B cell (primary cell): ENCODE measurements at regions not wholly inside any gene's neighbourhood (a gene's known extent, or its start where the extent isn't known, plus 50 kb on each side); places are given as distances from the start of the nearest gene placed in this dataset.

Source experiments
- ATAC-seq: fragments of 200-7000 bp; cut with Tn5 transposase; one replicate; pipeline ENCODE4 v1.10.0; 2021; ENCODE audit warnings: low read depth, mild to moderate bottlenecking, moderate number of reproducible peaks, moderate library complexity
- CTCF ChIA-PET: fragments of 350-600 bp; sonication (Branson Sonifier 250); formaldehyde crosslinking; loops from one replicate; lab custom pipeline; 2021; ENCODE audit warnings: antibody characterized with exemption, inconsistent platforms; lab: Charles Lee
- POLR2A ChIA-PET: fragments of 350-600 bp; sonication (Branson Sonifier 250); formaldehyde crosslinking; loops from one replicate; lab custom pipeline; 2021; ENCODE audit warnings: antibody characterized with exemption; lab: Charles Lee
- DNase-seq: peaks from one replicate; pipeline ENCODE4 v3.0.0; 2013
- H2AFZ ChIP-seq: 2 replicates; pipeline ENCODE4 v1.6.1; 2012; ENCODE audit warnings: mild to moderate bottlenecking, low read depth, low read length; ENCODE audit not compliant: insufficient read depth, poor library complexity, severe bottlenecking
- H3K27ac ChIP-seq, 2 donors: 1 replicate in 1 of 2; 2 replicates in 1 of 2; pipeline ENCODE4 v1.5.1; 2012 to 2013; ENCODE audit warnings: low read length in 2 of 2, mild to moderate bottlenecking in 2 of 2, moderate library complexity in 1 of 2
- H3K27me3 ChIP-seq, 4 experiments: fragments of 200-600 bp in 1 of 4; sonication (generic) in 1 of 4; replicated peaks in 1 of 4; 1 replicate in 2 of 4; 2 replicates in 2 of 4; pipeline versions ENCODE4 v1.6.1 to v1.7.0; 2013 to 2016; ENCODE audit warnings: low read length in 3 of 4, mild to moderate bottlenecking in 2 of 4, mixed read lengths in 1 of 4, moderate library complexity in 1 of 4; ENCODE audit not compliant: insufficient read depth in 4 of 4, control insufficient read depth in 3 of 4; ENCODE audit errors: control extremely low read depth in 1 of 4
- H3K36me3 ChIP-seq, 2 experiments: replicated peaks in 1 of 2; 1 replicate in 1 of 2; 2 replicates in 1 of 2; pipeline versions ENCODE4 v1.6.1 to v1.7.1; 2013; ENCODE audit warnings: low read length in 1 of 2; ENCODE audit not compliant: insufficient read depth in 2 of 2, control insufficient read depth in 1 of 2; ENCODE audit errors: control extremely low read depth in 1 of 2, extremely low read depth in 1 of 2
- H3K4me1 ChIP-seq, 2 donors: fragments of 200-600 bp in 1 of 2; sonication (generic) in 1 of 2; 1 replicate in 1 of 2; 2 replicates in 1 of 2; pipeline versions ENCODE4 v1.5.1 to v1.6.1; 2013 to 2017; ENCODE audit warnings: low read length in 2 of 2; ENCODE audit not compliant: control insufficient read depth in 2 of 2, insufficient read depth in 2 of 2
- H3K4me2 ChIP-seq: replicated peaks from 2 replicates; pipeline ENCODE3; 2012; ENCODE audit warnings: mild to moderate bottlenecking, low read depth, low read length; ENCODE audit not compliant: poor library complexity, severe bottlenecking
- H3K4me3 ChIP-seq, 5 experiments: fragments of 200-600 bp in 1 of 5; sonication (generic) in 1 of 5; 1 replicate in 3 of 5; 2 replicates in 2 of 5; pipeline versions ENCODE4 v1.5.1 to v1.7.0; 2011 to 2016; ENCODE audit warnings: low read length in 4 of 5, mild to moderate bottlenecking in 4 of 5, low read depth in 2 of 5, control low read depth in 1 of 5, moderate library complexity in 1 of 5; ENCODE audit not compliant: insufficient read depth in 1 of 5; ENCODE audit errors: control extremely low read depth in 1 of 5, extremely low read depth in 1 of 5
- H3K79me2 ChIP-seq: fragments of 200-600 bp; sonication (generic); one replicate; pipeline ENCODE4 v1.6.0; 2016; ENCODE audit warnings: low read length; ENCODE audit not compliant: control insufficient read depth, insufficient read depth
- H3K9ac ChIP-seq: fragments of 200-600 bp; sonication (generic); 2 replicates; pipeline ENCODE4 v1.6.1; 2017; ENCODE audit warnings: mild to moderate bottlenecking, low read length, moderate library complexity
- H3K9me3 ChIP-seq, 3 donors: one replicate each; pipeline versions ENCODE4 v1.6.1 to v1.7.1; 2013; ENCODE audit warnings: low read length in 2 of 3; ENCODE audit not compliant: control insufficient read depth in 2 of 3, insufficient read depth in 1 of 3; ENCODE audit errors: control extremely low read depth in 1 of 3
- H4K20me1 ChIP-seq: 2 replicates; pipeline ENCODE4 v1.6.0; 2012; ENCODE audit warnings: mild to moderate bottlenecking, low read length; ENCODE audit not compliant: insufficient read depth, control insufficient read depth, poor library complexity, severe bottlenecking
- H3K27ac Mint-ChIP-seq: one replicate; pipeline ENCODE4 v1.8.0; 2021; ENCODE audit warnings: mixed read lengths
- H3K27me3 Mint-ChIP-seq: one replicate; pipeline ENCODE4 v1.8.0; 2021; ENCODE audit warnings: mixed read lengths
- H3K4me1 Mint-ChIP-seq: one replicate; pipeline ENCODE4 v1.8.0; 2021; ENCODE audit warnings: mixed read lengths
- H3K4me3 Mint-ChIP-seq: one replicate; pipeline ENCODE4 v1.8.0; 2021; ENCODE audit warnings: mixed read lengths
- H3K9me3 Mint-ChIP-seq: one replicate; pipeline ENCODE4 v1.8.0; 2022; ENCODE audit warnings: mixed read lengths; ENCODE audit not compliant: insufficient read depth
- EZH2 ChIP-seq: IDR thresholded peaks from 2 replicates; pipeline ENCODE4 v1.6.1; 2012; ENCODE audit warnings: borderline replicate concordance, low read depth, mild to moderate bottlenecking, moderate library complexity, low read length; ENCODE audit not compliant: insufficient read depth, poor library complexity, severe bottlenecking
- WGBS: methylation state at CpG from one replicate; pipeline ENCODE4 v1.1.5; 2013; ENCODE audit warnings: missing lambda C conversion rate; ENCODE audit not compliant: insufficient coverage; 5-methylcytosine and 5-hydroxymethylcytosine counted together
- intact Hi-C: fragments of 100-400 bp; cut with micrococcal nuclease; formaldehyde crosslinking; loops from one replicate; pipeline ENCODE4 v1.10.0; 2022
- TF ChIP-seq, protein P1 (sequence below): fragments of 200-600 bp; IDR thresholded peaks from one replicate; pipeline ENCODE4 v1.8.0; 2022; ENCODE audit warnings: antibody characterized with exemption, mild to moderate bottlenecking

DNA sequence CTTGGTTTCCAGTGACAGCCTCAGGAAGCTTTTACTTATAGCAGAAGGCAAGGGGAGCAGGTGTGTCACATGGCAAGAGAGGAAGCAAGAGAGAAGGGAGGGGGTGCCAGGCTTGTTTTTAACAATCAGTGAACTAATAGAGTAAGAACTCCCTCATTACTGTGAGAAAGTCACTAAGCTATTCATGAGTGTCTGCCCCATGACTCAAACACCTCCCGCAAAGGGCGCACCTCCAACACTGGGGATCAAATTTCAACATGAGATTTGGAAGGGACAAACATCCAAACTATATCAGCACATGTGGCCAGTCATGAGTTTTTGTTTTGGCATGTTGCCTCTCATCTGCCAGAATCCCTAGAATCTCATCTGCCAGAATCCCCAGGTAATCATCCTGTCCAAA lies 183.5 kb upstream of the C1QTNF7 start:
- Histone ChIP-seq H2AFZ (no peak overlapping the region), H3K27ac (no peak overlapping the region), H3K36me3 (peaks cover 0 to 2% of the 10 kb centered on the region in 2 experiments), H3K79me2 (no peaks in the 10 kb centered on the region), H3K4me1 (no peaks in the 10 kb centered on the region), H3K9ac (no peak overlapping the region), H3K27me3 (no peaks in the 10 kb centered on the region), H3K4me2 (no peak overlapping the region), H4K20me1 (no peaks in the 10 kb centered on the region), H3K9me3 (no peaks in the 10 kb centered on the region), H3K4me3 (no peak overlapping the region)
- H3K4me3 Mint-ChIP-seq = no peak overlapping the region
- ChIA-PET POLR2A (interaction anchor here (0.6 kb wide), 1 partner anchor 227 kb away, joined by 3 read pairs; no protein-coding TSS in a partner anchor), CTCF (no interaction called here)
- no peaks in the 10 kb centered on the region for H3K9me3 Mint-ChIP-seq
- no peaks in the 10 kb centered on the region for H3K27me3 Mint-ChIP-seq
- WGBS = 100% methylated on average over 2 of the region's 2 CpGs
- ATAC-seq (no peak), DNase-seq (no peak)
- TF ChIP-seq EZH2 = no peak
- TF ChIP-seq, protein P1, sequence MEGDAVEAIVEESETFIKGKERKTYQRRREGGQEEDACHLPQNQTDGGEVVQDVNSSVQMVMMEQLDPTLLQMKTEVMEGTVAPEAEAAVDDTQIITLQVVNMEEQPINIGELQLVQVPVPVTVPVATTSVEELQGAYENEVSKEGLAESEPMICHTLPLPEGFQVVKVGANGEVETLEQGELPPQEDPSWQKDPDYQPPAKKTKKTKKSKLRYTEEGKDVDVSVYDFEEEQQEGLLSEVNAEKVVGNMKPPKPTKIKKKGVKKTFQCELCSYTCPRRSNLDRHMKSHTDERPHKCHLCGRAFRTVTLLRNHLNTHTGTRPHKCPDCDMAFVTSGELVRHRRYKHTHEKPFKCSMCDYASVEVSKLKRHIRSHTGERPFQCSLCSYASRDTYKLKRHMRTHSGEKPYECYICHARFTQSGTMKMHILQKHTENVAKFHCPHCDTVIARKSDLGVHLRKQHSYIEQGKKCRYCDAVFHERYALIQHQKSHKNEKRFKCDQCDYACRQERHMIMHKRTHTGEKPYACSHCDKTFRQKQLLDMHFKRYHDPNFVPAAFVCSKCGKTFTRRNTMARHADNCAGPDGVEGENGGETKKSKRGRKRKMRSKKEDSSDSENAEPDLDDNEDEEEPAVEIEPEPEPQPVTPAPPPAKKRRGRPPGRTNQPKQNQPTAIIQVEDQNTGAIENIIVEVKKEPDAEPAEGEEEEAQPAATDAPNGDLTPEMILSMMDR = no peak
- intact Hi-C loops = no loop called here
- no peaks in the 10 kb centered on the region for H3K4me1 Mint-ChIP-seq
- H3K27ac Mint-ChIP-seq = no peak overlapping the region

DNA sequence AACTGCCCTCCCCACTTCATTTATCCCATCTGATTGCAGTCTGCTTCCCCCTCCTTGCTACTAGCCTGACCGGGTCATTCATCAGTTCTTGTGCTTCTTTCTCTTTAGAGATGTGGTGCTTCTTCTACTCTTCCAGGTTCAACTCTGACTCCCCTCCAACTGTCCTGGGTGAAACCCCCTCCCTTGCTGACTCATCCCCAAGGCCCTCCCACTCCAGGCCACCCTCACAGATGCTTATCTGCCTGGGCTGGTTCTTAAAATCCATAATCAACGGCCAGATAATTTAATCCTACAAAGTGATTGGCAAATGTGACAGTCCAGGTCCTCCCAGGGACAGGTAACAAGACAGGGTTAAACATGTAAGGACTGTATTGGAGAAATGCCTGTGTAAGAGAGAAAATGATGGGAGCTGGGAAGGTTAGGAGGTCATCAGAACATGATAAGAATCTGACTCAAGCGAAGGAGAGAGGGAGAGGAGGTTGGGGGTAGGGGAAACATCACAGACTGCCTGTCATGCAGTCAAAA lies 182.8 kb upstream of the C1QTNF7 start:
- Mint-ChIP-seq H3K27ac (no peak overlapping the region), H3K27me3 (no peaks in the 10 kb centered on the region), H3K9me3 (no peaks in the 10 kb centered on the region), H3K4me1 (no peaks in the 10 kb centered on the region), H3K4me3 (no peak overlapping the region)
- no peak for DNase-seq
- no peak for ATAC-seq
- no peaks in the 10 kb centered on the region for H3K9me3 ChIP-seq
- WGBS = 89% methylated on average over 3 of the region's 3 CpGs
- no peak overlapping the region for H3K9ac ChIP-seq
- no peaks in the 10 kb centered on the region for H3K27me3 ChIP-seq
- no peaks in the 10 kb centered on the region for H4K20me1 ChIP-seq
- TF ChIP-seq, protein P1 = no peak
- TF ChIP-seq EZH2 = no peak
- H3K36me3 ChIP-seq = peaks cover 0 to 2% of the 10 kb centered on the region in 2 experiments
- H2AFZ ChIP-seq = no peak overlapping the region
- no peaks in the 10 kb centered on the region for H3K4me1 ChIP-seq
- ChIA-PET CTCF (no interaction called here), POLR2A (interaction anchor here (0.6 kb wide), 1 partner anchor 226 kb away, joined by 3 read pairs; no protein-coding TSS in a partner anchor)
- no peak overlapping the region for H3K27ac ChIP-seq
- intact Hi-C loops = no loop called here
- H3K79me2 ChIP-seq = no peaks in the 10 kb centered on the region
- H3K4me3 ChIP-seq = no peak overlapping the region
- no peak overlapping the region for H3K4me2 ChIP-seq
